Heart left ventricle (tissue), 13 donors: ENCODE measurements at regions not wholly inside any gene's neighbourhood (a gene's known extent, or its start where the extent isn't known, plus 50 kb on each side); places are given as distances from the start of the nearest gene placed in this dataset.

Experiments used
- POLR2A ChIP-seq, 2 donors: fragments of 450-650 bp; IDR thresholded peaks; one replicate each; pipeline ENCODE4 v1.6.1; 2017; ENCODE audit warnings: antibody characterized with exemption in 2 of 2, mild to moderate bottlenecking in 2 of 2, moderate library complexity in 2 of 2
- TF ChIP-seq, protein P1 (sequence below), 12 donors: fragments of 200-600 bp; sonication (generic) in 4 of 12; IDR thresholded peaks; one replicate each; pipeline versions ENCODE4 v1.5.0 to v1.8.0; 2018 to 2022; ENCODE audit warnings: antibody characterized with exemption in 12 of 12, mild to moderate bottlenecking in 5 of 12
- donor health status: ischemic (EF 13 %, LVEDD 7.1; RV severe dilation, severe dysfunction).
- donor health status: DM: no; HTN: yes; CAD: no.
- donor health status: DM: no; HTN: no; CAD: no.
- donor health status: ischemic (EF 25% LVEDD 6.9; RV normal size, moderate dysfunction).
- donor health status: ischemic (EF 25% LVEDD 5.7; RV mildly dilated, moderate dysfunction).
- donor health status: ischemic (EF 35%, LVEDD 5.7; RV mildly dilated, moderate dysfunction).
- donor health status: nonischemic (EF 11% LVEDD 7.7; RV severe dilation, severe dysfunction).
- donor health status: DM: yes; HTN: yes; CAD: no.
- donor health status: PGD.
- donor health status: ischemic (EF 29% LVEDD 5.4; RV normal size, mild dysfunction).
- donor health status: nonischemic (EF 23%, LVEDD 6.1; RV moderate dilation, normal function).

DNA sequence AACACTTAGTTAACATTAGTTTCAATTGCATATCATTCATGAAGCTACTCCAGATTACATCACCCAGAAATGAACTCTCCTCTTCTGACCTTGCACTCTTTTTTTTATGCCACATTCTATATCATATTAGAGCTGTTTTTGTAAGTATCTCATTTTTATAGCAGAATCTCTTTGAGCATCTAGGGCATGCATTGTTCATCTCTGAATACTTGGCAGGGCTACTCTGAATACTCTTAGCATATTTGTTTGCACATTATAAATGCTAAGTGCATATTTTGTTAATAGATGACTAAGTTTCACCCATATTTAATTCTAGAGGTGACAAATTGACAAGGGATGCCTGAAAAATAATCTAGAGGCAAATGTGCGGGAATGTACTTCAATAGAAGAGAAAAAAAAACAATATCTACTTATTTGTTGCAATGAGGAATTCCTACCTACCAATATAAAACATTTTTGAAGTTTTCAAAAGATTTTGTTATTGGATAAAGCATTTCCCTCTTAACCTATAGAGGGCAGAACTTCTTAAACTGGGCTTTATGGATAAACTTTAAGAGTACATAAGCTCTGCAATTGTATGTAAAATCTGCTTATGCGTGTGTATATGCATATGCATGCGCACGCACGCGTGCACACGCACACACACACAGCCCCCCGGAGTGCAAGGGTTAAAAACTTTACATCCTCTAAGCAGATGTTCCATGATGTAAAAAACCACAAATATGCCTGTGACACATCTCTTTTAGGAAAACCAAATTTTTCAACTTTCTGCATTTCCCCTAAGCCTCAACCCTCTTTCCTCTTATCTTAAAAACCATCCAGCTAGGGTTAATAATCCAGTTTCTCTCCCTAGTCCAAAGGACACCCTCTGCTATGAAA lies 73.0 kb upstream of the OXGR1 start:
- TF ChIP-seq, protein P1, sequence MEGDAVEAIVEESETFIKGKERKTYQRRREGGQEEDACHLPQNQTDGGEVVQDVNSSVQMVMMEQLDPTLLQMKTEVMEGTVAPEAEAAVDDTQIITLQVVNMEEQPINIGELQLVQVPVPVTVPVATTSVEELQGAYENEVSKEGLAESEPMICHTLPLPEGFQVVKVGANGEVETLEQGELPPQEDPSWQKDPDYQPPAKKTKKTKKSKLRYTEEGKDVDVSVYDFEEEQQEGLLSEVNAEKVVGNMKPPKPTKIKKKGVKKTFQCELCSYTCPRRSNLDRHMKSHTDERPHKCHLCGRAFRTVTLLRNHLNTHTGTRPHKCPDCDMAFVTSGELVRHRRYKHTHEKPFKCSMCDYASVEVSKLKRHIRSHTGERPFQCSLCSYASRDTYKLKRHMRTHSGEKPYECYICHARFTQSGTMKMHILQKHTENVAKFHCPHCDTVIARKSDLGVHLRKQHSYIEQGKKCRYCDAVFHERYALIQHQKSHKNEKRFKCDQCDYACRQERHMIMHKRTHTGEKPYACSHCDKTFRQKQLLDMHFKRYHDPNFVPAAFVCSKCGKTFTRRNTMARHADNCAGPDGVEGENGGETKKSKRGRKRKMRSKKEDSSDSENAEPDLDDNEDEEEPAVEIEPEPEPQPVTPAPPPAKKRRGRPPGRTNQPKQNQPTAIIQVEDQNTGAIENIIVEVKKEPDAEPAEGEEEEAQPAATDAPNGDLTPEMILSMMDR (IDR thresholded peaks at IDR 0.05), result no peak
- no peak for TF ChIP-seq POLR2A (IDR thresholded peaks at IDR 0.05)
